ENCODE measurements at regions not wholly inside any gene's neighbourhood (a gene's known extent, or its start where the extent isn't known, plus 50 kb on each side); places are given as distances from the start of the nearest gene placed in this dataset.

DNA sequence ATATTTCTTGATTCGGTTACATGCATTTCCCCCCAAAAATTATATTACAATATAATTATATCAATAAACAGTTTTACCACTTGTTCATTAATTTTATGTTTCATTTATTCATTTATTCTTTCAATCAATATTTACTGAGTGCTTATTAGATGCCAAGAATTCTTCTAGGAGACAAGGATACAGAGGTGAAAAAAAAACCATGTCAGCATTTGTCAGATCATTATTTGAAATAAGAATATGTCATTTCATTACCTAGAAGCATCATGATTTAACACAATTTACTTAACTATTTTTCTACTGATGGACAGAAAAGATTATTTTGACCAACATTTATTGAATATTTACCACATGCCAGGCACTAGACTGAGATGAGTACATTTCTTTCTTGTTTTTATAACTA, 512.7 kb downstream of the LMO4 start:
- DNase-seq: no peak
- Mint-ChIP-seq H3K27ac (no peak overlapping the region), H3K9me3 (no peaks in the 10 kb centered on the region), H3K36me3 (ENCODE audit: low read depth) (no peaks in the 10 kb centered on the region), H3K27me3 (ENCODE audit: insufficient read depth) (no peaks in the 10 kb centered on the region), H3K4me3 (no peak overlapping the region), H3K4me1 (ENCODE audit: low read depth) (peaks cover 10% of the 10 kb centered on the region; the same call in 1 of the 2 replicates)
- TF ChIP-seq, protein P1, sequence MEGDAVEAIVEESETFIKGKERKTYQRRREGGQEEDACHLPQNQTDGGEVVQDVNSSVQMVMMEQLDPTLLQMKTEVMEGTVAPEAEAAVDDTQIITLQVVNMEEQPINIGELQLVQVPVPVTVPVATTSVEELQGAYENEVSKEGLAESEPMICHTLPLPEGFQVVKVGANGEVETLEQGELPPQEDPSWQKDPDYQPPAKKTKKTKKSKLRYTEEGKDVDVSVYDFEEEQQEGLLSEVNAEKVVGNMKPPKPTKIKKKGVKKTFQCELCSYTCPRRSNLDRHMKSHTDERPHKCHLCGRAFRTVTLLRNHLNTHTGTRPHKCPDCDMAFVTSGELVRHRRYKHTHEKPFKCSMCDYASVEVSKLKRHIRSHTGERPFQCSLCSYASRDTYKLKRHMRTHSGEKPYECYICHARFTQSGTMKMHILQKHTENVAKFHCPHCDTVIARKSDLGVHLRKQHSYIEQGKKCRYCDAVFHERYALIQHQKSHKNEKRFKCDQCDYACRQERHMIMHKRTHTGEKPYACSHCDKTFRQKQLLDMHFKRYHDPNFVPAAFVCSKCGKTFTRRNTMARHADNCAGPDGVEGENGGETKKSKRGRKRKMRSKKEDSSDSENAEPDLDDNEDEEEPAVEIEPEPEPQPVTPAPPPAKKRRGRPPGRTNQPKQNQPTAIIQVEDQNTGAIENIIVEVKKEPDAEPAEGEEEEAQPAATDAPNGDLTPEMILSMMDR (IDR thresholded peaks at IDR 0.05): no peak

DNA sequence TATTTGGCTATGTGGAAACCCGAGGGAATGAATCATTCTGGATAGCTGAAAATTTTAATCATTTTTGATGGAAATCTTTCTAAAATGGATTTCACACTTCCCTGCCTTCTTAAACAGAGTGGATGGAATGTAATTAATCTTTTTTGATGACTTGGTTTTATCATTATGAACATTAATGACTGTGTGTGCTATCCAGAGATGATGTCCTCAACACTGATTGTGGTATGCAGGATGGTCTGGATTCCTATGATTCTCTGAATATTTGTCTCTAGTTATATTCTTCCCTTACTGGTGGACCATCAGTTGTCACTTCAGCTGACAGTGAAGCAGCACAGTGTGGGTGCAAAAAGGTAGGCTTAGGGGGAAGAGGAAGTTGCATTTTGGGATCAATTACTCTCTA, 513.5 kb downstream of the LMO4 start:
- H3K27me3 Mint-ChIP-seq (ENCODE audit: insufficient read depth): no peaks in the 10 kb centered on the region
- H3K9me3 Mint-ChIP-seq: no peaks in the 10 kb centered on the region
- peaks cover 10% of the 10 kb centered on the region; the same call in 1 of the 2 replicates for H3K4me1 Mint-ChIP-seq (ENCODE audit: low read depth)
- no peaks in the 10 kb centered on the region for H3K36me3 Mint-ChIP-seq (ENCODE audit: low read depth)
- DNase-seq: no peak
- TF ChIP-seq, protein P1 (IDR thresholded peaks at IDR 0.05): no peak
- no peak overlapping the region for H3K4me3 Mint-ChIP-seq
- H3K27ac Mint-ChIP-seq: no peak overlapping the region

DNA sequence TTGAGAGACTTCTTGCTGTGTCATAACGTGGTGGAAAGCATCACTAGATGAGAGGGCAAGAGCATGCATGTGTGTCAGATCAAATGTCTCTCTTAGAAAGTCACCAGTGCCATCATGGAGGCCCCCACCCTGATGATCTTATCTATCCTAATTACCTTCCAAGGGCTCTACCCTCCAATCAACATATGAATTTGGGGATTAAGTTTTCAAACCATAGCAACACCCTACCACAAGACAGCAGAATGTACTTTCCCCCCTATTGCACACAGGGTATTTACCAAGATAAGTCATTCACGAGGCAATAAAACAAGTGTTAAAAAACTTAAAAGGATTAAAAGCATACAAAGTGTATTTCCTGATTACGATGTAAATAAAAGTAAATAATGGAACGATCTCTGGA, 515.6 kb downstream of the LMO4 start:
- TF ChIP-seq, protein P1 (IDR thresholded peaks at IDR 0.05): no peak
- peaks cover 10% of the 10 kb centered on the region; the same call in 1 of the 2 replicates for H3K4me1 Mint-ChIP-seq (ENCODE audit: low read depth)
- H3K9me3 Mint-ChIP-seq: no peaks in the 10 kb centered on the region
- H3K4me3 Mint-ChIP-seq: no peak overlapping the region
- H3K27ac Mint-ChIP-seq: no peak overlapping the region
- H3K36me3 Mint-ChIP-seq (ENCODE audit: low read depth): no peaks in the 10 kb centered on the region
- no peak for DNase-seq
- no peaks in the 10 kb centered on the region for H3K27me3 Mint-ChIP-seq (ENCODE audit: insufficient read depth)

DNA sequence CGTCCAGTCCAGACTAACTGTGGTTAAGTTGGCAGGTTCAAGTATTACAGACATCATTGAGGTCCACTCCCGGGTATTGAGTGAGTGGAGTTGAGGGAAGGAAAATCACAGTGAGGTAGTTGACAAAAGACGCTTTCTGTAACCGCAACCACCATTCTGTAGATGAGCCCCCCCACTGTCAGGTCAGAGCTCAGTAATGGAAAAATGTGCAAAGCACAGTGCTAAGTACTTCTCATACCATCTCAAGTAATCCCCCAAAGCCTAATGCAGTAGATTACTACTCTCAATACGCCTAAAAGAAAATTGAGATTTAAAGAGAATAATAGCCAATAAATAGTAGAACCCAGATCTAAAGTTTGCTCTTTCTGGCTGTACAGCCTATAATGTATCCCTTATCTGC, 522.8 kb downstream of the LMO4 start:
- Mint-ChIP-seq H3K27me3 (ENCODE audit: insufficient read depth) (no peaks in the 10 kb centered on the region), H3K4me3 (no peak overlapping the region), H3K4me1 (ENCODE audit: low read depth) (peaks cover 16% of the 10 kb centered on the region), H3K9me3 (no peaks in the 10 kb centered on the region), H3K27ac (no peak overlapping the region), H3K36me3 (ENCODE audit: low read depth) (no peaks in the 10 kb centered on the region)
- DNase-seq: no peak
- TF ChIP-seq, protein P1 (IDR thresholded peaks at IDR 0.05): no peak

DNA sequence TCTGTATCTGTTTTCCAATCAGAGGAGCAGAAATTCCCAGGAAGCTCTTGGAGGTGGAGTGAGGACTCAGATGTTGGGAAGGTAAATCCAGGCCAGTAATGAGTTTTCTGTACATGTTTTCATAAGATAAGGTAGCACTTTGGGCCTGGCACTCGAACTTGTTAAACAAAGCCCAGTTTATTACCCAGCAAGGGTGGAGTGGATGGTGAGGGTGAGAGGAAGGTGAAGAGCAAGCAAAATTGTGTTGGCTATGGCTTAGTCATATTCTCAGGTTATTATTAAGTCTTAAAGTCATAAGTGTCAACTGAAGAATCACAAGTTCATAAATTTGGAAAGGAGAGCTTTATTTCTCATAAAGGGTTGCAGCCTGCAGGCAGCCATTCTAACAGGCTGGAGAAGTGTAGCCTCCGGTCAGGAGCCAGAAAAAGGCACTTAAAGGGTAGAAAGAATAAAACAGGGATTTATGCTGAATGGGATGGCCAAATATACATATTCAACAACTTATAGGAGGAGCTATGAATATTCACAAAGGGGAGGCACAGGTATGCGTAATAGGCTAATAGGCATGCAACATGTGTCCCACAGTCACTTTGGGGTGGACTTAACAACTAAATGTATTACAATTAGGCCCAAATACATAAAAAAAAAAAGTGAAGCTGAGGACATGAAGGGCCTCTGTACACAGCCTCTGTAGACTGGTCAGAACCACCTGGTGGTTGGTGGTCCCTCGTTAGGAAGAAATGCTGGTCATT, 523.9 kb downstream of the LMO4 start:
- no peak for DNase-seq
- Mint-ChIP-seq H3K36me3 (ENCODE audit: low read depth) (no peaks in the 10 kb centered on the region), H3K27ac (no peak overlapping the region), H3K9me3 (no peaks in the 10 kb centered on the region), H3K4me1 (ENCODE audit: low read depth) (peaks cover 16% of the 10 kb centered on the region), H3K4me3 (no peak overlapping the region), H3K27me3 (ENCODE audit: insufficient read depth) (no peaks in the 10 kb centered on the region)
- TF ChIP-seq, protein P1 (IDR thresholded peaks at IDR 0.05): no peak
